H9 (cell line): ENCODE measurements at regions not wholly inside any gene's neighbourhood (a gene's known extent, or its start where the extent isn't known, plus 50 kb on each side); places are given as distances from the start of the nearest gene placed in this dataset.

ENCODE experiments used
- DNase-seq: peaks from one replicate; pipeline ENCODE4 v3.0.0-alpha.2; 2017
- H2AFZ ChIP-seq: one replicate; pipeline ENCODE4 v1.6.1; 2013; ENCODE audit warnings: mild to moderate bottlenecking, low read length, control low read depth, moderate library complexity
- H2AK5ac ChIP-seq: 2 replicates; pipeline ENCODE4 v1.6.1; 2013; ENCODE audit warnings: low read length, control low read depth, mixed read lengths; ENCODE audit not compliant: insufficient read length
- H2BK120ac ChIP-seq: one replicate; pipeline ENCODE4 v1.6.1; 2013; ENCODE audit warnings: low read depth, mild to moderate bottlenecking, low read length, control low read depth, inconsistent platforms; ENCODE audit not compliant: poor library complexity, severe bottlenecking
- H2BK12ac ChIP-seq: 2 replicates; pipeline ENCODE4 v1.6.1; 2013; ENCODE audit warnings: low read length, control low read depth, mixed read lengths, low read depth; ENCODE audit not compliant: insufficient read length
- H2BK15ac ChIP-seq: 2 replicates; pipeline ENCODE4 v1.6.1; 2013; ENCODE audit warnings: low read depth, low read length, control low read depth
- H2BK20ac ChIP-seq: one replicate; pipeline ENCODE4 v1.6.1; 2013; ENCODE audit warnings: low read depth, mild to moderate bottlenecking, low read length, control low read depth, inconsistent platforms; ENCODE audit not compliant: poor library complexity, severe bottlenecking
- H2BK5ac ChIP-seq: 2 replicates; pipeline ENCODE4 v1.6.1; 2013; ENCODE audit warnings: low read length, control low read depth, mixed read lengths; ENCODE audit not compliant: insufficient read length
- H3K14ac ChIP-seq: 2 replicates; pipeline ENCODE4 v1.6.1; 2013; ENCODE audit warnings: low read length, control low read depth; ENCODE audit not compliant: insufficient read depth
- H3K18ac ChIP-seq: 2 replicates; pipeline ENCODE4 v1.6.1; 2013; ENCODE audit warnings: low read depth, mild to moderate bottlenecking, mixed read lengths, low read length, control low read depth; ENCODE audit not compliant: insufficient read length
- H3K23ac ChIP-seq: 2 replicates; pipeline ENCODE4 v1.6.1; 2013; ENCODE audit warnings: low read length, control low read depth, mixed read lengths, low read depth; ENCODE audit not compliant: insufficient read length
- H3K23me2 ChIP-seq: 2 replicates; pipeline ENCODE4 v1.6.1; 2013; ENCODE audit warnings: low read depth, mild to moderate bottlenecking, mixed read lengths, low read length, control low read depth; ENCODE audit not compliant: insufficient read length, poor library complexity, severe bottlenecking
- H3K27ac ChIP-seq: 2 replicates; pipeline ENCODE4 v1.5.1; 2013; ENCODE audit warnings: low read length, control low read depth, mixed read lengths, low read depth; ENCODE audit not compliant: insufficient read length
- H3K27me3 ChIP-seq: 2 replicates; pipeline ENCODE4 v1.6.1; 2013; ENCODE audit warnings: low read length, control low read depth, inconsistent platforms; ENCODE audit not compliant: insufficient read depth
- H3K4ac ChIP-seq: 2 replicates; pipeline ENCODE4 v1.6.1; 2013; ENCODE audit warnings: low read depth, mild to moderate bottlenecking, control low read depth, inconsistent platforms, low read length, moderate library complexity
- H3K4me1 ChIP-seq: 2 replicates; pipeline ENCODE4 v1.6.1; 2013; ENCODE audit warnings: low read length, control low read depth, inconsistent platforms; ENCODE audit not compliant: insufficient read depth
- H3K4me2 ChIP-seq: 2 replicates; pipeline ENCODE4 v1.6.1; 2013; ENCODE audit warnings: low read length, control low read depth, mixed read lengths; ENCODE audit not compliant: insufficient read length, insufficient read depth
- H3K56ac ChIP-seq: 2 replicates; pipeline ENCODE4 v1.6.1; 2013; ENCODE audit warnings: low read depth, mild to moderate bottlenecking, mixed read lengths, low read length, control low read depth; ENCODE audit not compliant: insufficient read length
- H3K79me1 ChIP-seq: 2 replicates; pipeline ENCODE4 v1.6.1; 2013; ENCODE audit warnings: low read depth, mild to moderate bottlenecking, moderate library complexity, low read length, control low read depth, inconsistent platforms; ENCODE audit not compliant: insufficient read depth, poor library complexity, severe bottlenecking
- H3K79me2 ChIP-seq: 2 replicates; pipeline ENCODE4 v1.6.1; 2013; ENCODE audit warnings: low read length, control low read depth, inconsistent platforms; ENCODE audit not compliant: insufficient read depth
- H3K9ac ChIP-seq: 2 replicates; pipeline ENCODE4 v1.6.1; 2013; ENCODE audit warnings: low read length, control low read depth, mixed read lengths; ENCODE audit not compliant: insufficient read length; ENCODE audit errors: extremely low read depth
- H3K9me3 ChIP-seq: one replicate; pipeline ENCODE4 v1.6.1; 2013; ENCODE audit warnings: low read depth, low read length, inconsistent platforms; ENCODE audit not compliant: control insufficient read depth
- H3T11ph ChIP-seq: one replicate; pipeline ENCODE4 v1.6.1; 2013; ENCODE audit warnings: mild to moderate bottlenecking, low read length, control low read depth, inconsistent platforms
- H4K20me1 ChIP-seq: one replicate; pipeline ENCODE4 v1.6.1; 2013; ENCODE audit not compliant: control insufficient read depth, insufficient read length, insufficient read depth
- H4K5ac ChIP-seq: 2 replicates; pipeline ENCODE4 v1.6.1; 2013; ENCODE audit warnings: low read depth, mild to moderate bottlenecking, mixed read lengths, low read length, control low read depth; ENCODE audit not compliant: insufficient read length
- H4K8ac ChIP-seq: replicated peaks from 2 replicates; pipeline ENCODE4 v1.6.1; 2013; ENCODE audit warnings: low read length, control low read depth, mixed read lengths, low read depth; ENCODE audit not compliant: insufficient read length
- H4K91ac ChIP-seq: 2 replicates; pipeline ENCODE4 v1.6.1; 2013; ENCODE audit warnings: low read depth, mild to moderate bottlenecking, moderate library complexity, mixed read lengths, low read length, control low read depth; ENCODE audit not compliant: insufficient read length
- H3K27ac Mint-ChIP-seq, 3 experiments: 2 replicates in 2 of 3; 3 replicates in 1 of 3; pipeline ENCODE4 v1.8.0; 2020 to 2021; ENCODE audit warnings: mixed read lengths in 3 of 3, mild to moderate bottlenecking in 1 of 3, moderate library complexity in 1 of 3
- H3K27me3 Mint-ChIP-seq: 2 replicates; pipeline ENCODE4 v1.8.0; 2021; ENCODE audit warnings: low read depth, mild to moderate bottlenecking, moderate library complexity, mixed read lengths
- H3K36me3 Mint-ChIP-seq, 3 experiments: 2 replicates in 2 of 3; 3 replicates in 1 of 3; pipeline ENCODE4 v1.8.0; 2020 to 2021; ENCODE audit warnings: low read depth in 3 of 3, mixed read lengths in 3 of 3; ENCODE audit not compliant: insufficient read depth in 1 of 3
- H3K4me1 Mint-ChIP-seq, 2 experiments: 2 replicates each; pipeline ENCODE4 v1.8.0; 2020; ENCODE audit warnings: mixed read lengths in 2 of 2
- H3K4me3 Mint-ChIP-seq, 2 experiments: 2 replicates in 1 of 2; 3 replicates in 1 of 2; pipeline ENCODE4 v1.8.0; 2020 to 2021; ENCODE audit warnings: mild to moderate bottlenecking in 2 of 2, mixed read lengths in 2 of 2, moderate library complexity in 1 of 2
- H3K9me3 Mint-ChIP-seq, 2 experiments: 2 replicates in 1 of 2; 3 replicates in 1 of 2; pipeline ENCODE4 v1.8.0; 2020; ENCODE audit warnings: mild to moderate bottlenecking in 2 of 2, mixed read lengths in 2 of 2, moderate library complexity in 1 of 2
- CTCF ChIP-seq: fragments of 200-600 bp; sonication (generic); conservative IDR thresholded peaks from 3 replicates; pipeline ENCODE4 v1.8.0; 2021; ENCODE audit warnings: antibody characterized with exemption, mild to moderate bottlenecking
- WGBS: extraction: QIAGEN DNeasy Blood & Tissue Kit; methylation state at CpG from one replicate; pipeline ENCODE4 v1.1.7; 2013; ENCODE audit warnings: missing lambda C conversion rate, low lambda C conversion rate, mixed read lengths; ENCODE audit not compliant: insufficient read length; ENCODE audit errors: extremely low coverage; 5-methylcytosine and 5-hydroxymethylcytosine counted together

DNA sequence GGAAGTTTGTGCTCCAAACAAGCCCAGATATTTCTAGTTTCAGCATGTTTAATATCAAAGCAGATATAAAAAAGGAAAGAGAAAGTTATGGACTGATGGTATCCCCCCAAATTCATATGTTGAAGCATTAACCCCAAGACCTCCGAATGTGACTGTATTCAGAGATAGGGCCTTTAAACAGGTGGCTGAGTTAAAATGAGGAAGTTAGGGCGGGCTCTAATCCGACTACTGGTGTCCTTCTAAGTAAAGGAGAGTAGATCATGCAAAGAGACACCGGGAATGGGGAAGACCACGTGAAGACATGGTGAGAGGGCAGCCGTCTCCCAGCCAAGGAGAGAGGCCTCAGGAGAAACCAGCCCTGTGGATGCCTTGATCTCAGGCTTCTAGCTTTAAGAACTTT, 324.1 kb upstream of the KIF2A start:
- no peak overlapping the region for H4K8ac ChIP-seq
- no peak overlapping the region for H4K91ac ChIP-seq
- no peaks in the 10 kb centered on the region for H3K27me3 ChIP-seq
- no peak overlapping the region for H2BK20ac ChIP-seq
- Mint-ChIP-seq H3K36me3 (no peaks in the 10 kb centered on the region; a peak in 1 of 7 replicates), H3K27me3 (no peaks in the 10 kb centered on the region), H3K4me1 (no peaks in the 10 kb centered on the region), H3K9me3 (peaks cover 0 to 2% of the 10 kb centered on the region in 2 experiments; a peak in 2 of 5 replicates), H3K4me3 (no peak overlapping the region), H3K27ac (no peak overlapping the region)
- H2BK5ac ChIP-seq: no peak overlapping the region
- H2AK5ac ChIP-seq: no peak overlapping the region
- no peaks in the 10 kb centered on the region for H3K79me2 ChIP-seq
- no peak overlapping the region for H3K23ac ChIP-seq
- no peak overlapping the region for H3K56ac ChIP-seq
- DNase-seq: no peak
- no peak overlapping the region for H2BK15ac ChIP-seq
- H2BK120ac ChIP-seq: no peak overlapping the region
- no peaks in the 10 kb centered on the region for H3K9me3 ChIP-seq
- H3K79me1 ChIP-seq: no peaks in the 10 kb centered on the region
- H3K9ac ChIP-seq: no peak overlapping the region
- no peak overlapping the region for H4K5ac ChIP-seq
- no peaks in the 10 kb centered on the region for H4K20me1 ChIP-seq
- H3K18ac ChIP-seq: no peak overlapping the region
- H3T11ph ChIP-seq: no peak overlapping the region
- no peak overlapping the region for H3K27ac ChIP-seq
- no peak overlapping the region for H3K4ac ChIP-seq
- no peak overlapping the region for H3K14ac ChIP-seq
- H3K23me2 ChIP-seq: no peaks in the 10 kb centered on the region
- no peak for TF ChIP-seq CTCF
- H2AFZ ChIP-seq: no peak overlapping the region
- WGBS: no CpG with 5 or more reads among the region's 6 CpGs
- no peaks in the 10 kb centered on the region for H3K4me1 ChIP-seq
- H3K4me2 ChIP-seq: no peak overlapping the region
- H2BK12ac ChIP-seq: no peak overlapping the region
